NCI-H510A (cell line): ENCODE measurements at regions not wholly inside any gene's neighbourhood (a gene's known extent, or its start where the extent isn't known, plus 50 kb on each side); places are given as distances from the start of the nearest gene placed in this dataset.

Experiments used
- DNase-seq: peaks from one replicate; lab custom pipeline; 2025; lab: John Stamatoyannopoulos, UW

GRCh38 chr10:124302951-124303505 is 115.7 kb downstream of the OAT start:
- DNase-seq: no peak

GRCh38 chr10:124301736-124302135 is 117.0 kb downstream of the OAT start:
- DNase-seq: no peak

- DNase-seq: no peak
Measured at GRCh38 chr10:124300735-124301134, 118.0 kb downstream of the OAT start.

GRCh38 chr10:124300224-124300623 is 118.5 kb downstream of the OAT start:
- no peak for DNase-seq

GRCh38 chr10:124299696-124300095 is 119.0 kb downstream of the OAT start:
- DNase-seq: no peak

- no peak for DNase-seq
Measured at GRCh38 chr10:124298891-124299290, 119.8 kb downstream of the OAT start.

GRCh38 chr10:124296813-124297788 is 121.6 kb downstream of the OAT start:
- DNase-seq: no peak

GRCh38 chr10:124296121-124296812 is 122.5 kb downstream of the OAT start:
- DNase-seq: peak; percentile 41

- DNase-seq: no peak
Measured at GRCh38 chr10:124294811-124295770, 123.6 kb downstream of the OAT start.

GRCh38 chr10:124293616-124294449 is 124.9 kb downstream of the OAT start:
- DNase-seq: no peak

- DNase-seq: no peak
Measured at GRCh38 chr10:124292911-124293615, 125.7 kb downstream of the OAT start.

GRCh38 chr10:124291001-124291701 is 127.6 kb downstream of the OAT start:
- no peak for DNase-seq

GRCh38 chr10:124289851-124290795 is 128.6 kb downstream of the OAT start:
- no peak for DNase-seq

GRCh38 chr10:124288928-124289850 is 129.5 kb downstream of the OAT start:
- DNase-seq: no peak

GRCh38 chr10:124288486-124288885 is 130.2 kb downstream of the OAT start:
- no peak for DNase-seq

GRCh38 chr10:124287791-124288190 is 130.9 kb downstream of the OAT start:
- DNase-seq: no peak

GRCh38 chr10:124287071-124287685 is 131.5 kb downstream of the OAT start:
- DNase-seq: no peak
